Neural cell (in vitro differentiated cells): ENCODE measurements at regions not wholly inside any gene's neighbourhood (a gene's known extent, or its start where the extent isn't known, plus 50 kb on each side); places are given as distances from the start of the nearest gene placed in this dataset.

Experiments
- POLR2AphosphoS5 ChIP-seq: IDR thresholded peaks from 2 replicates; pipeline ENCODE4 v1.6.1; 2012
- TF ChIP-seq, protein P1 (sequence below): fragments of 450-650 bp; IDR thresholded peaks from 2 replicates; pipeline ENCODE4 v1.5.1; 2014; ENCODE audit warnings: antibody characterized with exemption, mild to moderate bottlenecking, moderate library complexity; ENCODE audit not compliant: poor library complexity, severe bottlenecking

- TF ChIP-seq, protein P1, sequence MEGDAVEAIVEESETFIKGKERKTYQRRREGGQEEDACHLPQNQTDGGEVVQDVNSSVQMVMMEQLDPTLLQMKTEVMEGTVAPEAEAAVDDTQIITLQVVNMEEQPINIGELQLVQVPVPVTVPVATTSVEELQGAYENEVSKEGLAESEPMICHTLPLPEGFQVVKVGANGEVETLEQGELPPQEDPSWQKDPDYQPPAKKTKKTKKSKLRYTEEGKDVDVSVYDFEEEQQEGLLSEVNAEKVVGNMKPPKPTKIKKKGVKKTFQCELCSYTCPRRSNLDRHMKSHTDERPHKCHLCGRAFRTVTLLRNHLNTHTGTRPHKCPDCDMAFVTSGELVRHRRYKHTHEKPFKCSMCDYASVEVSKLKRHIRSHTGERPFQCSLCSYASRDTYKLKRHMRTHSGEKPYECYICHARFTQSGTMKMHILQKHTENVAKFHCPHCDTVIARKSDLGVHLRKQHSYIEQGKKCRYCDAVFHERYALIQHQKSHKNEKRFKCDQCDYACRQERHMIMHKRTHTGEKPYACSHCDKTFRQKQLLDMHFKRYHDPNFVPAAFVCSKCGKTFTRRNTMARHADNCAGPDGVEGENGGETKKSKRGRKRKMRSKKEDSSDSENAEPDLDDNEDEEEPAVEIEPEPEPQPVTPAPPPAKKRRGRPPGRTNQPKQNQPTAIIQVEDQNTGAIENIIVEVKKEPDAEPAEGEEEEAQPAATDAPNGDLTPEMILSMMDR, result no peak
- TF ChIP-seq POLR2AphosphoS5, result no peak
Measured at GRCh38 chr5:115738830-115739229, 77.6 kb downstream of the CDO1 start.
